ENCODE measurements at regions not wholly inside any gene's neighbourhood (a gene's known extent, or its start where the extent isn't known, plus 50 kb on each side); places are given as distances from the start of the nearest gene placed in this dataset.

DNA sequence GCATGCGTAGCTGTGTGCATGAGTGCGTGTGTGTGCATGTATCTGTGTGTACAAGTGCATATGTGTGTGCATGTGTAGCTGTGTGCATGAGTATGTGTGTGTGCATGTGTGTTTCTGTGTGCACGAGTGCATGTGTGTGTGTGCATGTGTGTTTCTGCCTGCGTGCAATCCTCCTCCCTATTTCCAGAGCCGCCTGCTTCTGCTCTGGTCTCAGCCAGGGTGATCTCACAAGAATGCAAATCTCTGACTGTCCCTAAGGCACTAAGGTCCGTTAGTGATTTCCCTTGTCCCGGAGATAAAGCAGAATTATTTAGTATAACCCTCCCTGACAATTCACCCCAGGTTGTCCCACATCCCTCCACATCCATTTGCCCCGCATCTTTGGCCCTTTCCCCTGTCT lies 530.3 kb downstream of the TCERG1L start:
- no peak for TF ChIP-seq POLR2A (IDR thresholded peaks at IDR 0.05)
- TF ChIP-seq, protein P1, sequence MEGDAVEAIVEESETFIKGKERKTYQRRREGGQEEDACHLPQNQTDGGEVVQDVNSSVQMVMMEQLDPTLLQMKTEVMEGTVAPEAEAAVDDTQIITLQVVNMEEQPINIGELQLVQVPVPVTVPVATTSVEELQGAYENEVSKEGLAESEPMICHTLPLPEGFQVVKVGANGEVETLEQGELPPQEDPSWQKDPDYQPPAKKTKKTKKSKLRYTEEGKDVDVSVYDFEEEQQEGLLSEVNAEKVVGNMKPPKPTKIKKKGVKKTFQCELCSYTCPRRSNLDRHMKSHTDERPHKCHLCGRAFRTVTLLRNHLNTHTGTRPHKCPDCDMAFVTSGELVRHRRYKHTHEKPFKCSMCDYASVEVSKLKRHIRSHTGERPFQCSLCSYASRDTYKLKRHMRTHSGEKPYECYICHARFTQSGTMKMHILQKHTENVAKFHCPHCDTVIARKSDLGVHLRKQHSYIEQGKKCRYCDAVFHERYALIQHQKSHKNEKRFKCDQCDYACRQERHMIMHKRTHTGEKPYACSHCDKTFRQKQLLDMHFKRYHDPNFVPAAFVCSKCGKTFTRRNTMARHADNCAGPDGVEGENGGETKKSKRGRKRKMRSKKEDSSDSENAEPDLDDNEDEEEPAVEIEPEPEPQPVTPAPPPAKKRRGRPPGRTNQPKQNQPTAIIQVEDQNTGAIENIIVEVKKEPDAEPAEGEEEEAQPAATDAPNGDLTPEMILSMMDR (IDR thresholded peaks at IDR 0.05 in 4 of 5, conservative IDR thresholded peaks at IDR 0.05 in 1 of 5): no peak
